ENCODE measurements at regions not wholly inside any gene's neighbourhood (a gene's known extent, or its start where the extent isn't known, plus 50 kb on each side); places are given as distances from the start of the nearest gene placed in this dataset.

- Histone ChIP-seq H3K23ac (ENCODE audit: low read length in 2 of 2) (no peak overlapping the region), H3K27me3 (ENCODE audit: control insufficient read depth in 1 of 2, insufficient read depth in 1 of 2, low read length in 2 of 2) (no peaks in the 10 kb centered on the region), H3K4me3 (ENCODE audit: insufficient read depth in 1 of 2, low read depth in 1 of 2, low read length in 2 of 2) (no peak overlapping the region), H4K8ac (ENCODE audit: low read length) (no peak overlapping the region), H4K91ac (ENCODE audit: low read length) (no peak overlapping the region), H3K36me3 (ENCODE audit: control insufficient read depth in 1 of 2, insufficient read depth in 2 of 2, low read depth in 1 of 2, low read length in 2 of 2) (no peaks in the 10 kb centered on the region), H3K18ac (ENCODE audit: low read depth in 1 of 2, low read length in 2 of 2) (no peak overlapping the region), H2BK120ac (ENCODE audit: low read depth, low read length) (no peak overlapping the region), H3K4me1 (ENCODE audit: control insufficient read depth, insufficient read depth, low read depth, low read length) (no peaks in the 10 kb centered on the region), H2BK5ac (ENCODE audit: low read depth, low read length, poor library complexity, severe bottlenecking) (no peak overlapping the region), H2AFZ (ENCODE audit: low read depth, low read length) (no peak overlapping the region), H3K4me2 (ENCODE audit: low read length, poor library complexity, severe bottlenecking) (no peak overlapping the region), H2BK12ac (ENCODE audit: low read length in 2 of 2) (no peak overlapping the region), H3K4ac (ENCODE audit: low read depth in 1 of 2, low read length in 2 of 2) (no peak overlapping the region), H2BK15ac (ENCODE audit: low read depth, poor library complexity, severe bottlenecking) (no peak overlapping the region), H3K27ac (ENCODE audit: low read length, poor library complexity, severe bottlenecking) (no peak overlapping the region), H3K14ac (ENCODE audit: low read length in 2 of 2) (no peak overlapping the region), H3K9me3 (ENCODE audit: control insufficient read depth, low read length) (peaks cover 12% of the 10 kb centered on the region), H3K9ac (ENCODE audit: low read length) (no peak overlapping the region), H2AK5ac (ENCODE audit: low read length, severe bottlenecking) (no peak overlapping the region), H3K79me1 (replicated peaks; ENCODE audit: low read length, poor library complexity, severe bottlenecking) (no peaks in the 10 kb centered on the region)
- 100% methylated on average over 1 of the region's 1 CpG for WGBS
- no peak for DNase-seq
Observed at GRCh38 chr12:23303821-23304220, 645.6 kb downstream of the SOX5 start.

GRCh38 chr12:23333938-23334337 lies 615.5 kb downstream of the SOX5 start:
- no peaks in the 10 kb centered on the region for H3K36me3 ChIP-seq (ENCODE audit: control insufficient read depth in 1 of 2, insufficient read depth in 2 of 2, low read depth in 1 of 2, low read length in 2 of 2)
- no peaks in the 10 kb centered on the region for H3K79me1 ChIP-seq (replicated peaks; ENCODE audit: low read length, poor library complexity, severe bottlenecking)
- H2AFZ ChIP-seq (ENCODE audit: low read depth, low read length), result no peak overlapping the region
- H3K4me1 ChIP-seq (ENCODE audit: control insufficient read depth, insufficient read depth, low read depth, low read length), result no peaks in the 10 kb centered on the region
- H3K27me3 ChIP-seq (ENCODE audit: control insufficient read depth in 1 of 2, insufficient read depth in 1 of 2, low read length in 2 of 2), result no peaks in the 10 kb centered on the region
- H2BK5ac ChIP-seq (ENCODE audit: low read depth, low read length, poor library complexity, severe bottlenecking), result no peak overlapping the region
- H3K23ac ChIP-seq (ENCODE audit: low read length in 2 of 2), result no peak overlapping the region
- WGBS, result no CpG with 5 or more reads among the region's 2 CpGs
- H2AK5ac ChIP-seq (ENCODE audit: low read length, severe bottlenecking), result no peak overlapping the region
- no peak overlapping the region for H3K4me3 ChIP-seq (ENCODE audit: insufficient read depth in 1 of 2, low read depth in 1 of 2, low read length in 2 of 2)
- H2BK120ac ChIP-seq (ENCODE audit: low read depth, low read length), result no peak overlapping the region
- no peak overlapping the region for H3K9ac ChIP-seq (ENCODE audit: low read length)
- peaks cover 5% of the 10 kb centered on the region for H3K9me3 ChIP-seq (ENCODE audit: control insufficient read depth, low read length)
- H4K8ac ChIP-seq (ENCODE audit: low read length), result no peak overlapping the region
- H3K27ac ChIP-seq (ENCODE audit: low read length, poor library complexity, severe bottlenecking), result no peak overlapping the region
- DNase-seq, result no peak
- no peak overlapping the region for H3K4ac ChIP-seq (ENCODE audit: low read depth in 1 of 2, low read length in 2 of 2)
- H3K4me2 ChIP-seq (ENCODE audit: low read length, poor library complexity, severe bottlenecking), result no peak overlapping the region
- H3K14ac ChIP-seq (ENCODE audit: low read length in 2 of 2), result no peak overlapping the region
- no peak overlapping the region for H4K91ac ChIP-seq (ENCODE audit: low read length)
- H3K18ac ChIP-seq (ENCODE audit: low read depth in 1 of 2, low read length in 2 of 2), result no peak overlapping the region
- H2BK15ac ChIP-seq (ENCODE audit: low read depth, poor library complexity, severe bottlenecking), result no peak overlapping the region
- H2BK12ac ChIP-seq (ENCODE audit: low read length in 2 of 2), result no peak overlapping the region

GRCh38 chr12:23335593-23335992 lies 613.9 kb downstream of the SOX5 start:
- Histone ChIP-seq H2AK5ac (ENCODE audit: low read length, severe bottlenecking) (no peak overlapping the region), H3K27me3 (ENCODE audit: control insufficient read depth in 1 of 2, insufficient read depth in 1 of 2, low read length in 2 of 2) (no peaks in the 10 kb centered on the region), H3K36me3 (ENCODE audit: control insufficient read depth in 1 of 2, insufficient read depth in 2 of 2, low read depth in 1 of 2, low read length in 2 of 2) (no peaks in the 10 kb centered on the region), H3K79me1 (replicated peaks; ENCODE audit: low read length, poor library complexity, severe bottlenecking) (no peaks in the 10 kb centered on the region), H3K18ac (ENCODE audit: low read depth in 1 of 2, low read length in 2 of 2) (no peak overlapping the region), H2AFZ (ENCODE audit: low read depth, low read length) (no peak overlapping the region), H3K9ac (ENCODE audit: low read length) (no peak overlapping the region), H4K8ac (ENCODE audit: low read length) (no peak overlapping the region), H2BK12ac (ENCODE audit: low read length in 2 of 2) (no peak overlapping the region), H3K9me3 (ENCODE audit: control insufficient read depth, low read length) (peaks cover under 1% of the 10 kb centered on the region), H3K27ac (ENCODE audit: low read length, poor library complexity, severe bottlenecking) (no peak overlapping the region), H3K4me3 (ENCODE audit: insufficient read depth in 1 of 2, low read depth in 1 of 2, low read length in 2 of 2) (no peak overlapping the region), H3K4me1 (ENCODE audit: control insufficient read depth, insufficient read depth, low read depth, low read length) (no peaks in the 10 kb centered on the region), H3K4me2 (ENCODE audit: low read length, poor library complexity, severe bottlenecking) (no peak overlapping the region), H2BK5ac (ENCODE audit: low read depth, low read length, poor library complexity, severe bottlenecking) (no peak overlapping the region), H2BK120ac (ENCODE audit: low read depth, low read length) (no peak overlapping the region), H3K23ac (ENCODE audit: low read length in 2 of 2) (no peak overlapping the region), H3K14ac (ENCODE audit: low read length in 2 of 2) (no peak overlapping the region), H3K4ac (ENCODE audit: low read depth in 1 of 2, low read length in 2 of 2) (no peak overlapping the region), H4K91ac (ENCODE audit: low read length) (no peak overlapping the region), H2BK15ac (ENCODE audit: low read depth, poor library complexity, severe bottlenecking) (no peak overlapping the region)
- WGBS, result 94% methylated on average over 2 of the region's 3 CpGs
- DNase-seq, result no peak

- no peaks in the 10 kb centered on the region for H3K9me3 ChIP-seq (ENCODE audit: control insufficient read depth, low read length)
- H3K27ac ChIP-seq (ENCODE audit: low read length, poor library complexity, severe bottlenecking), result no peak overlapping the region
- H2BK12ac ChIP-seq (ENCODE audit: low read length in 2 of 2), result no peak overlapping the region
- no peak overlapping the region for H2AFZ ChIP-seq (ENCODE audit: low read depth, low read length)
- no peak overlapping the region for H3K4me2 ChIP-seq (ENCODE audit: low read length, poor library complexity, severe bottlenecking)
- no peak overlapping the region for H3K4ac ChIP-seq (ENCODE audit: low read depth in 1 of 2, low read length in 2 of 2)
- no peak overlapping the region for H2BK120ac ChIP-seq (ENCODE audit: low read depth, low read length)
- DNase-seq, result no peak
- no peak overlapping the region for H2AK5ac ChIP-seq (ENCODE audit: low read length, severe bottlenecking)
- H4K91ac ChIP-seq (ENCODE audit: low read length), result no peak overlapping the region
- WGBS, result 85% methylated on average over 3 of the region's 3 CpGs
- no peak overlapping the region for H3K18ac ChIP-seq (ENCODE audit: low read depth in 1 of 2, low read length in 2 of 2)
- H3K23ac ChIP-seq (ENCODE audit: low read length in 2 of 2), result no peak overlapping the region
- H4K8ac ChIP-seq (ENCODE audit: low read length), result no peak overlapping the region
- no peaks in the 10 kb centered on the region for H3K79me1 ChIP-seq (replicated peaks; ENCODE audit: low read length, poor library complexity, severe bottlenecking)
- H3K9ac ChIP-seq (ENCODE audit: low read length), result no peak overlapping the region
- H3K4me3 ChIP-seq (ENCODE audit: insufficient read depth in 1 of 2, low read depth in 1 of 2, low read length in 2 of 2), result no peak overlapping the region
- H2BK15ac ChIP-seq (ENCODE audit: low read depth, poor library complexity, severe bottlenecking), result no peak overlapping the region
- no peak overlapping the region for H3K14ac ChIP-seq (ENCODE audit: low read length in 2 of 2)
- H2BK5ac ChIP-seq (ENCODE audit: low read depth, low read length, poor library complexity, severe bottlenecking), result no peak overlapping the region
- no peaks in the 10 kb centered on the region for H3K4me1 ChIP-seq (ENCODE audit: control insufficient read depth, insufficient read depth, low read depth, low read length)
- H3K27me3 ChIP-seq (ENCODE audit: control insufficient read depth in 1 of 2, insufficient read depth in 1 of 2, low read length in 2 of 2), result no peaks in the 10 kb centered on the region
- no peaks in the 10 kb centered on the region for H3K36me3 ChIP-seq (ENCODE audit: control insufficient read depth in 1 of 2, insufficient read depth in 2 of 2, low read depth in 1 of 2, low read length in 2 of 2)
Observed at GRCh38 chr12:23337213-23337612, 612.3 kb downstream of the SOX5 start.

All from mesenchymal stem cell (in vitro differentiated cells and primary cell).